ENCODE measurements at regions not wholly inside any gene's neighbourhood (a gene's known extent, or its start where the extent isn't known, plus 50 kb on each side); places are given as distances from the start of the nearest gene placed in this dataset.

- no peak for TF ChIP-seq CBFB (CRISPR knock-in tag; IDR thresholded peaks at IDR 0.05; ENCODE audit: low read depth)
- TF ChIP-seq GRHL2 (CRISPR knock-in tag; IDR thresholded peaks at IDR 0.05; ENCODE audit: insufficient replicate concordance, severe bottlenecking): no peak
- TF ChIP-seq AFF4 (CRISPR knock-in tag; IDR thresholded peaks at IDR 0.05; ENCODE audit: borderline replicate concordance): no peak
- no peak for TF ChIP-seq FOXJ3 (CRISPR knock-in tag; IDR thresholded peaks at IDR 0.05; ENCODE audit: borderline replicate concordance)
- TF ChIP-seq CDX4 (CRISPR knock-in tag; IDR thresholded peaks at IDR 0.05; ENCODE audit: borderline replicate concordance): no peak
- TF ChIP-seq SP1 (CRISPR knock-in tag; conservative IDR thresholded peaks at IDR 0.05): no peak
Measured at GRCh38 chr2:67783026-67783425, 279.8 kb downstream of the C1D start (continued).

- H3K27me3 Mint-ChIP-seq (ENCODE audit: low read depth): no peaks in the 10 kb centered on the region
- TF ChIP-seq NR1H2 (CRISPR knock-in tag; IDR thresholded peaks at IDR 0.05): no peak
- no peak for TF ChIP-seq PRRX2 (CRISPR knock-in tag; IDR thresholded peaks at IDR 0.05)
- no peaks in the 10 kb centered on the region for H3K4me1 Mint-ChIP-seq
- no peak for DNase-seq (ENCODE audit: low spot score)
- POLR2A ChIA-PET: no interaction called here
- no peaks in the 10 kb centered on the region for H3K9me3 Mint-ChIP-seq
- no peak for ATAC-seq
- H3K36me3 Mint-ChIP-seq: no peaks in the 10 kb centered on the region
- CTCF ChIA-PET: no interaction called here
- H3K27ac Mint-ChIP-seq: no peak overlapping the region
- no peak overlapping the region for H3K4me3 Mint-ChIP-seq
Measured at GRCh38 chr2:67790622-67791021, 272.2 kb downstream of the C1D start.

- H3K4me3 Mint-ChIP-seq: no peak overlapping the region
- H3K9me3 Mint-ChIP-seq: no peaks in the 10 kb centered on the region
- no peak for ATAC-seq
- DNase-seq (ENCODE audit: low spot score): no peak
- ChIA-PET CTCF (no interaction called here), POLR2A (no interaction called here)
- no peak overlapping the region for H3K27ac Mint-ChIP-seq
- TF ChIP-seq TP53 (CRISPR knock-in tag; IDR thresholded peaks at IDR 0.05) (no peak), JAZF1 (CRISPR knock-in tag; IDR thresholded peaks at IDR 0.05) (no peak), PREB (CRISPR knock-in tag; IDR thresholded peaks at IDR 0.05; ENCODE audit: borderline replicate concordance) (no peak), ETV6 (CRISPR knock-in tag; IDR thresholded peaks at IDR 0.05) (no peak)
- no peaks in the 10 kb centered on the region for H3K4me1 Mint-ChIP-seq
- no peaks in the 10 kb centered on the region for H3K36me3 Mint-ChIP-seq
- no peaks in the 10 kb centered on the region for H3K27me3 Mint-ChIP-seq (ENCODE audit: low read depth)
Measured at GRCh38 chr2:67792191-67792590, 270.6 kb downstream of the C1D start.

- ChIA-PET POLR2A (no interaction called here), CTCF (no interaction called here)
- DNase-seq (ENCODE audit: low spot score) (no peak), ATAC-seq (no peak)
- no peaks in the 10 kb centered on the region for H3K9me3 Mint-ChIP-seq
- H3K27ac Mint-ChIP-seq: no peak overlapping the region
- no peaks in the 10 kb centered on the region for H3K4me1 Mint-ChIP-seq
- no peaks in the 10 kb centered on the region for H3K27me3 Mint-ChIP-seq (ENCODE audit: low read depth)
- no peaks in the 10 kb centered on the region for H3K36me3 Mint-ChIP-seq
- H3K4me3 Mint-ChIP-seq: no peak overlapping the region
- TF ChIP-seq TP53 (CRISPR knock-in tag; IDR thresholded peaks at IDR 0.05) (no peak), RORB (CRISPR knock-in tag; IDR thresholded peaks at IDR 0.05) (no peak), IRF2 (CRISPR knock-in tag; IDR thresholded peaks at IDR 0.05; ENCODE audit: borderline replicate concordance, low read depth) (no peak), GTF2I (CRISPR knock-in tag; conservative IDR thresholded peaks at IDR 0.05) (no peak), ZNF425 (CRISPR knock-in tag; conservative IDR thresholded peaks at IDR 0.05) (no peak), CBFB (CRISPR knock-in tag; IDR thresholded peaks at IDR 0.05; ENCODE audit: low read depth) (no peak)
Measured at GRCh38 chr2:67792681-67793091, 270.1 kb downstream of the C1D start.
